ENCODE measurements at regions not wholly inside any gene's neighbourhood (a gene's known extent, or its start where the extent isn't known, plus 50 kb on each side); places are given as distances from the start of the nearest gene placed in this dataset.
"Not testable (repeated sequence)": the region's sequence is repeated elsewhere in the genome, so short reads cannot be mapped to it uniquely, and the experiment has no call there.

GRCh38 chr1:14167884-14168283 is 430.6 kb upstream of the KAZN start:
- peaks cover 23% of the 10 kb centered on the region for H3K9me3 Mint-ChIP-seq
- H3K27ac Mint-ChIP-seq = no peak overlapping the region
- no peak overlapping the region for H3K4me3 Mint-ChIP-seq
- H3K27me3 Mint-ChIP-seq (ENCODE audit: low read depth) = peaks cover 11% of the 10 kb centered on the region
- H3K4me1 Mint-ChIP-seq = peaks cover 5% of the 10 kb centered on the region
- no peaks in the 10 kb centered on the region for H3K36me3 Mint-ChIP-seq (ENCODE audit: low read depth)
- TF ChIP-seq CTCF (IDR thresholded peaks at IDR 0.05; ENCODE audit: unreplicated experiment in 3 of 3) = no peak

DNA sequence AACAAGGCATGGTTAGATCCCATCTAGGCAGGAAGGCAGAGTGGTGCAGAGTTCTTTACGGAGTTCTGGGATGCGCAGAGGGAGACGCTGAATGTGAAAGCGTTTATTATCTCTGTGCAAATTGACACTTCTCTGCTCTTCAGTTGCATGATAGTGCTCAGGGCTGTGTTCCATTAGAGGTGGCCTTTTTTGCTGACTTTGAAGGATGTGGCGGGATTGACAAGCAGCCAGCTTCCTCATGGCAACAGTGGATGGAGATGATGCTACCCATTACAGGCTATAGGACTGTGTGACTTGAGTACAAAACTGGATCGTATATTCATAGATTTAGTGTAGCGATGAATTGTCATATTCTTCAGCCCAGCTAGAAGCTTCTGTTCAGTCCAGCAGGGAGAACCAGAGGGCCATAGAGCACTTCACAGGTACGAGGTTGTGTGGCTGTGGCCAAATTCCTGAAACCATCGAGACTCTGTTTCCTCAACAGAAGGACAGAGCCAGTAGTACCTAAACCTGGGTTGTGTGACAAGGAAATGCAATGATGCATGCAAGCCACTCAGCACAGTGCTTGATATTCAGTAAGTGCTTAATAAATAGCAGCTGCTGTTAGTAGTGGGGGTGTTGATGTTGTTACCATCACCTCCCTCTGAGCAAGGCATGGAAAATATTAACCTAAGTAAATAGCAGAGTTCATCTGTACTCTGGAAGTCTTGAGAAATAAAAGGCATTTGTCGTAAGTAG is 430.0 kb upstream of the KAZN start:
- Mint-ChIP-seq H3K27me3 (ENCODE audit: low read depth) (peaks cover 8% of the 10 kb centered on the region), H3K9me3 (peaks cover 21% of the 10 kb centered on the region), H3K36me3 (ENCODE audit: low read depth) (no peaks in the 10 kb centered on the region), H3K4me1 (peaks cover 5% of the 10 kb centered on the region), H3K4me3 (no peak overlapping the region), H3K27ac (no peak overlapping the region)
- no peak for TF ChIP-seq CTCF (IDR thresholded peaks at IDR 0.05; ENCODE audit: unreplicated experiment in 3 of 3)

GRCh38 chr1:14173598-14173997 is 424.9 kb upstream of the KAZN start:
- no peak for TF ChIP-seq CTCF (IDR thresholded peaks at IDR 0.05; ENCODE audit: unreplicated experiment in 3 of 3)
- peaks cover 13% of the 10 kb centered on the region for H3K9me3 Mint-ChIP-seq
- no peaks in the 10 kb centered on the region for H3K4me1 Mint-ChIP-seq
- no peak overlapping the region for H3K27ac Mint-ChIP-seq
- no peaks in the 10 kb centered on the region for H3K36me3 Mint-ChIP-seq (ENCODE audit: low read depth)
- H3K4me3 Mint-ChIP-seq = no peak overlapping the region
- H3K27me3 Mint-ChIP-seq (ENCODE audit: low read depth) = no peaks in the 10 kb centered on the region

DNA sequence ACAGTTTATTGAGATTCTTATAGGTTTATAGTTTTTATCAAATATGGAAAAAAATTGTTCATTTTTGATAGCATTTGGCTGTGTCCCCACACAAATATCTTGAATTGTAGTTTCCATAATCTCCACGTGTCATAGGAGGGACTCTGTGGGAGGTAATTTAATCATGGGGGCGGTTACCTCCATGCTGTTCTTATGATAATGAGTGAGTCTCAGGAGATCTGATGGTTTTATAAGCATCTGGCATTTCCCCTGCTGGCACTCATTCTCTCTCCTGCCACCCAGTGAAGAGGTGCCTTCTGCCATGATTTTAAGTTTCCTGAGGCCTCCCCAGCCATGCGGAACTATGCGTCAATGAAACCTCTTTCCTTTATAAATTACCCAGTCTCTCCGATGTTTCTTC is 420.6 kb upstream of the KAZN start:
- not testable (repeated sequence) for H3K4me1 Mint-ChIP-seq; H3K27me3 Mint-ChIP-seq (ENCODE audit: low read depth); H3K27ac Mint-ChIP-seq; H3K4me3 Mint-ChIP-seq; H3K9me3 Mint-ChIP-seq; H3K36me3 Mint-ChIP-seq (ENCODE audit: low read depth)

DNA sequence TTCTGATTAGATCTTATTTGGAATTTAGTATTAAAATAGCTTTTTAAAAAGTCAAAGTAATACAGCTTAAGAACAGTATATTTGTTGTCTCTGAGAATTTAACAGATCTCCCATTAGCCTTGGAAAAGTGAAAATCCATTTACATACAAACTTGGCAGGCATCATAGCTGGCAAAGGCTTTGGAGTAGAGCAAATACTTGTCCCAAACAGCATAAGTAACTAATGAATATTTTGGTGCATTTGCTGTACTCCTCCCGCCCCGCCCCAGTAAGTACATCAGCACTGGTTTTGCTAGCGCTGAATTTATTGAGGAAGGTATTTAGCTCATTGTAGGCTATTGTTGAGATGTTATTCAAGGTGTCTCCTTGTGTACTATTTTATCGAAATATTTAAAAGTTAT is 417.7 kb upstream of the KAZN start:
- no peaks in the 10 kb centered on the region for H3K27me3 Mint-ChIP-seq (ENCODE audit: low read depth)
- no peaks in the 10 kb centered on the region for H3K9me3 Mint-ChIP-seq
- H3K4me1 Mint-ChIP-seq = peaks cover 6% of the 10 kb centered on the region
- no peak overlapping the region for H3K4me3 Mint-ChIP-seq
- no peak for TF ChIP-seq CTCF (IDR thresholded peaks at IDR 0.05; ENCODE audit: unreplicated experiment in 3 of 3)
- no peaks in the 10 kb centered on the region for H3K36me3 Mint-ChIP-seq (ENCODE audit: low read depth)
- no peak overlapping the region for H3K27ac Mint-ChIP-seq

DNA sequence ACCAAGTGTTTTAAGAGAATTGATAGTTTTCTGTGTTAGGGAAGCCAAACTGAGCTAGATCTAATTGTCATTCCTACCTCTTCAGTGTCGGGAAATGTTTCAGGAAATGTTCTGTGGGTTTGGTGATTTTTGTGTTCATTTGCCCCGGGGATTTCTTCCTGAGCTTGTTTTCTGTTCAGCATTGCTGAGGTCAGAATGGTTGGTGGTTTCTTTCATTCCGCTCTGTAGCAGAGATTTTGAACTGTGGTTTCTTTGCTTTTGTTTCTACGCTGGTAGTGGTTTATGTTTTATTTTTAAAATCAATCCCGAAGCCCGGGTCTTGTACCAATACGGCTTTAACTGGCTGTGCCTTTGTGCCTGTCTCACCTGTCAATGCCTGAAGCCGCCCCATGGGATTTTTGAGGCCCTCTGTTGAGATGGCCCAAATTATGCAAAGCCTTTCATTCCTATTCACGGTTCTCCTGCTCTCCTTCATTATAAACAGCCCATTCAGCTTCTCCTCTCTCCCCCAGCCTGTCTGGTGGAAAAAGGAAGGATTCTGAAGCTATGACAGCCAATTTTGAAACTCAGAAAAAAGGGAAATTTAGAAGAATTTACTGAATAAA is 417.2 kb upstream of the KAZN start:
- no peak for TF ChIP-seq CTCF (IDR thresholded peaks at IDR 0.05; ENCODE audit: unreplicated experiment in 3 of 3)
- no peaks in the 10 kb centered on the region for H3K9me3 Mint-ChIP-seq
- H3K27ac Mint-ChIP-seq = no peak overlapping the region
- no peaks in the 10 kb centered on the region for H3K36me3 Mint-ChIP-seq (ENCODE audit: low read depth)
- no peaks in the 10 kb centered on the region for H3K27me3 Mint-ChIP-seq (ENCODE audit: low read depth)
- H3K4me1 Mint-ChIP-seq = peaks cover 6% of the 10 kb centered on the region
- H3K4me3 Mint-ChIP-seq = no peak overlapping the region
